M059J (cell line): ENCODE measurements at regions not wholly inside any gene's neighbourhood (a gene's known extent, or its start where the extent isn't known, plus 50 kb on each side); places are given as distances from the start of the nearest gene placed in this dataset.

Source experiments
- DNase-seq: peaks from one replicate; pipeline ENCODE4 v3.0.0-alpha.2; 2012; ENCODE audit warnings: low read depth

DNA sequence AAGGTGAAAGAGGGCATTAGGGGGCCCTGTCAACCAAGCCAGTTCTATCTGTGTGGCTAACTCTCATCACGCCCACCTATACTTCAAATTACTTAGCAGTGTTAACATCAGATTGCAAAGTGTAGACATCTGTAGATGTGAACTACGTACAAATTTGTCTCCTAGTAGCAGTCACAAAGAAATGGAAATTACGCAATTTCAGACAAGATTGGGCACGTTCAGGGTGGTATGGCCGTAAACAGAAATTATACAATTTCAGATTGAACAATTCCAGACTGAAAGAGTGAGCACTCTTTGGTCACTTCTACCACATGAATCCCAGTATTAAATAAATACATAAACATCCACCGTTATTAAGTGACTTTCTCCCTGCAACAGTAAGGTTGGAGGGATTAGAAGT is 592.7 kb upstream of the PSMD7 start:
- DNase-seq: no peak

DNA sequence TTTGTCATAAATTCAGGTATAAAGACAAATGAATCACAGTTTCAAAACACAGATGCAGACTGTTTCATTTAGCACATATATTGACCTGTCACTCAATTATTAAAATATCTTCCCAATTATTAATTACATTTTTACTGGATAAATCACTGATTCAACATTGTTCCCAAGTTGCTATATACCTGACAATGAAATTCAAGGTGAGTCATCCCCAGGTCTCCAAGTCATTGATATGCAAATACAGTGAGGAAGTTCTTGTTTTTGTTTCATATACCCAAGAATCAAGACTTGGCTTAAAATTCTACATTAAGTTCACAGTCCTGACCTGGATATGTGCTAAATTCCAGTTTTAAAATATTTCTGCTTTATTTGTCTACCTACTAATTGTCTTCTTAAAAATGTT is 599.3 kb upstream of the PSMD7 start:
- no peak for DNase-seq

DNA sequence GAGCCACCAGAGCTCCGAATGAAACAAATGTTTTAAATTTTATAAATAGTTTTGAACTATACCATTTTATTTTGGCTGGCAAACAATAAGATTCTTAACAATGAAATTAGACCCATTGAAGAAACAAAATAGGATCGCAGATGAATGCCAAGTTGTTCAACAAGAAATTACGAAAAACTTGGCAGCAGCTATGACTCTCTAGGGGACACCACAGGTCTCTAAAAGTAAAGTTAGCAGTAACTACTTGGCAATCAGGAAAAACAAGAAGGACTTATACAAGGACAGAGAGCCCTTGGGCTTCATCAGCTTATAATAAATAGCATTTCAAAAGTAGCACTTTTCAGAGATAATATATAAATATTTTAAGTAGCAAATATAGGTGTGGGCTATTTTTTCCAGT is 603.8 kb upstream of the PSMD7 start:
- no peak for DNase-seq

DNA sequence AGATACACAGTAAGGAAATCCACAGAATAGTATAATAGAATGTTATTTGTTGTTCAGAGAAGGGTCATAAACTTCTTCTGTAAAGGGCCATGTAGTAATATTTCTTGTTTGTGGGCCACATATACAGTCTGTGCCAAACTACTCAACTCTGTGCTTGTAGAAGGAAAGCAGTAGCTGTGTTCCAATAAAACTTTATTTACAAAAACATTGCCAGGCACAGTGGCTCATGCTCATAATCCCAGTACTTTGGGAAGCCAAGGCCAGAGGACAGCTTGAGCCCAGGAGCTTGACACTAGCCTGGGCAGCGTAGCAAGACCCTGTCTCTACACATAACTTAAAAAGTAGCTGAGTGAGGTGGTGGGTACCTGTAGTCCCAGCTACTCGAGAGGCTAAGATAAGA is 612.8 kb upstream of the PSMD7 start:
- no peak for DNase-seq

DNA sequence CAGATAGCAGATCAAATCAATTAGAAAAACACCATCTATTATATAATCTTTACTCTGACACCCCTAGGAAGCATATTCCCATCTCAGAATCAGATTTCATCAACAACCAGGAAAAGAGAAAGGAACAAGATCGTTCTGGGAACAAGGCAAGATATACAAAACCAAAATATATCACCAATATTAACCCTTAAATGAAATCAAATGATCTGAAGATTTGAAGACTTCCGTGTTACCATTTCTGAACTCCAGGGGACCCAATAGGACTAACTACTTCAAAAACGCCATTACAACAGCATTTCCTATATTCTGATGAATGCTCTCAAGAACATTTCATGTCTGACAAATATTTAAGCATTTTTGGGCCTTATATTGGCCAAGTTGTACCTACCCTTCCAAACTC is 624.2 kb upstream of the ZFHX3 start:
- DNase-seq: no peak

DNA sequence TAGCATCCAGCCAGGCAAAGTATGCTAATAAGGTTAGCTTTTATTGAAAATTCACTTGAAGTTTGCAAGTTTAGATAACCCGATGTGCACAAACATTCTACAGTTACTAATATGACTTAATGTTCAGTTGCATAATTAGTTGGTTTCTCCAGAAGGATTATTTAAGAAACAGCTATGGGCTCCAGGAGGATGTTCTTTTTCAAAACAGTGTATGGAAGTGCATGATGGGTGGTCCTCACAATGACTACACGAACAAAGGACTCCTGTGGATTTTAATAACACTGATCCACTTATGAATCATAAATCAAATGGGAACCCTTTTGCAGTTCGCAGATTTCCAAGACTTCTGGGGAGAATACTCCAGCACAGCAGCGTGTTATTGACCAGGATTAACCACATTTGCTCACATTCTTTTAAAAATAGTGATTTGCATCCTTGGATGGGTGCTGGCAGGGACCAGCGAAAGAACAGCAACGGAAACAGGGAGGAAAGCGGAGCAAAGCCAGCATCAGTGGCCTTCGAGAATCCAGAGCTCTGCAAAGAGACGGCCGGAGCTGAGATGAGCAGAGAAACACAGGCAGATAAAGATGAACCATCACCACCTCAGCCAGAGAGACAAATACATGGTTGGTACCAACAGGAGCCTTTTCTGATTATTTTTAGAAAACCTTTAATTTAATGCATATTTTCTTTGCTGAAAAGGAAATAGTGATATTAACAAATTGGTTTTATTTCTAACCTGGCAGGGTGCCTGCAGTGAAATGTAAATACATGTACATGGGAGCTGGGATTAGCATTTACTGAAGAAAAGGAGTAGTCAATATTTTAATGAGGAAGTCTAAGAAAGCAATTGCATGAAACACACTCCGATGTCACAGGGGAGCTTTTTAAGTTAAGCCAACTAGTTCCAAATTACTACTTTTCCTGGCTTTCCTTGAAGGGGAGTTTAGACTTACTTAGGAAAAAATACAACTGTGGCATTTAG is 623.2 kb upstream of the ZFHX3 start:
- no peak for DNase-seq

DNA sequence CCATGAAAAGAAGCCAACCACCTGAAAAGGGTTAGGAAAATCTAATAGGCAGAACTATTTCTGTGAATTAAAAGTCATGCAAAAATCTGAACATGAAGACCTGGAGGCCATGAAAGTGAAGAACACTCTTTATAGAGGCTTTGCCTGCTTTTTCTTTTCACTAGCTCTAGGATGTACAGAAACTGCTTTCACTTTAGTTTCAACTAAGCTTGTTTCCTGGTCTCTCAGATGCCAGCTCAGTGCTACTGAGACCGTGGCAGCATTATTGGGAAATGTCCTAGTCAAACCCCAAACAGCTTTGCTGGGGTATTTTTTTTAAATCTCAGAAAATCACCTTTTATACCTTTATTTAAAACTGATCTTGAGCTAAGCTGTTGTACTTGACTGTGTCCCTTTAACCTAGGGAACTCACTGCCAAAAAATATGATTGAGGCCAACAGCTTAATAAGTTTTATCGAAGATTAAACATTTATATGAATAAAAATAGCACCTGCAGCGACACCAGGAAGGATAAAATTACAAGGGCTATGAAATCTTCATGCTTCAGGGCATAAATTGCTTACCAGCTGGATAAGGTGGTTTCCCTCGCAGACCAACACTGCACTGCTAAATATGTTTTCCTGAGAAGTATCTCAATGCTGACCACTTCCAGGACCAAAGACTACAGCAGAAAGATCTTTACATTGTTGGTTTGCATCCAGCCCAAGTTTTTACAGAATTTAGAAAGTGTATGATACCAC is 621.8 kb upstream of the ZFHX3 start:
- DNase-seq: no peak

DNA sequence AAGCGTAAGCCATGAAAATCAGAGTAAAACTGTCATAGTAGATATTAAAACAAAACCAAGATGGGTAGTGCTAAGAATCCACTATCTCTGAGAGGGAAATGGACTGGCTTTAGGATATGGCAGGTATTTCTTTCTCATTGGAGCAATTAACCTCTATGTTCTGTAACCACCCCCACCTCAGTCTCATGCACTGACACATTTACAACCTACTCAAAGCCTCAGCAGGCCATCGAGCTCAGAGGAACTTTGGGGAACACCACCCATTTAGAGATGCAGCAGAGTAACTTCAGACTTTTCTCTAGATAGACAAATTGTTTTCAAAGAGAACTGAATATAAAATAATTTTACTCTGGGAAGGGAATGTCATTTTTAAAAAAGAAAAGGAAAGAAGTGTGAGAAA is 615.8 kb upstream of the ZFHX3 start:
- DNase-seq: no peak

DNA sequence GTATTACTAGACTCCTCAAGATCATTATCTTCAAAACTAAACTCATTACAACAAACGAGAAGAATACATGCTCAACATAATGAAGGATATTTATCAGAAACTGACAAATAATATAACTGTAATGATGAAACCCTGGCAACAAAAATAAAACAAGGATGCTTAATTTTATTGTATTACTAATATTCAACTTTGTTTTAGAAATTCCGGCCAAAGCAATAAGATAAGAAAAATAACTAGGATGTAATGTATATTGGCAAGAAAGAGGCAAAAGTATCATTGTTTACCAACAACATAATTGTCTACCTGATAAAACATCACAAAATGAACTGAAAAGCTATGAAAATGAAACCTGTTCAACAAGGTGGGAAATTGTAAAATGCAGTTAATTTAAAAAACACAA is 588.3 kb upstream of the ZFHX3 start:
- no peak for DNase-seq

DNA sequence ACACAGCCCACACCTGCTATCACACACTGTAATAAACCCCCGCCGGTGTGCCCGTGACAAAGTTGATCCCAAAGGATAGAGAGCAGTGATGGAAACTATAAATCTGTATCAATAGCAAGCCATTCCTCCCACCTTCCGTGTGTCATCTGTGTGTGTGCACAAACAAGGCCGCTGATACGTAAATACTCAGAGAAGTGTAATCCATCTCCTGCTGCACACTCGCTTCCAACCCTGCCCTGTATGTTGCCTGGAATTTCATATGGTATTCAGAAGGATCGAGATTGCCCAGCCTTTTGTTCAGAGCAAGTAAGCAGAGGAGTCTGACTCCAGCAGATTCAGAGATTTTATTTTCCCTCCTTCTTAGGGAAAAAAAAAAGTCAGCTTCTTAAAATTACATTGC is 581.1 kb upstream of the ZFHX3 start:
- no peak for DNase-seq

DNA sequence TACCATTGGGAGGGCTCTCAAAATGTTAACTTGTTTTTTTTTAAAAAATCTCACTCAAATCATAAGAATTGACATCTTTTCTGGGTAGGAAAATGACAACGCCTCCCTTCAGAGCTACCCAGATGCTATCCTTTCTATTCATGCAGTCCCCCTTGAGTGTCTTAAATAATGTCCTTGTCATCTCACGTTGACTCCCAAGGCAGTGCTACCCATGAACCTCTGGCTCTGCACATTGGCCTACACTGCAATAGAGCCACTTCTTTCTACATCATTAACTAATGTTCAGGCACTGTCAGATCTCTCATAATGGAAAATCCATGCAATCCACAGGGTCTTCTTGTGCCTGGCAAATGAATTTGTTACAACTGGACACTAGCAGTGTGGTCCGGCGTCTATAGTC is 569.8 kb upstream of the ZFHX3 start:
- DNase-seq: no peak

DNA sequence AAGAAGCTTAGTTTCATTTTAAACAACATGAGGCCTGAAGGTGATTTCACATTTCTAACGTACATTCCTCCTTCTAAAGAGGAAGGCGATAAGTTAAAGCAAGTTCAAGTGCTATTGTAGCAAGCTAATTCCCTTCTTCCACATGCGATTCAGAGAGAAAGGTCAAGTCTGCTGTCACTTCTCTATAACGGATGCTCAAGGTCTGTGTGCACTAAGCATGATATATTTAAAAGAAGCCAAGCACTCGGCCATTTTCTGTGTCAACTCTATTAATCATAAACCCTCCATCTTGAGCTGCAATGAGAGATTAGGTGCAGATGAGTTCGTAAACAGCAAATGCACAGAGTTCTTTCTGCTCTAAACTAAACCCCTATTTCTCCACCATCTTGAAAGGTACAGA is 568.8 kb upstream of the ZFHX3 start:
- DNase-seq: no peak

DNA sequence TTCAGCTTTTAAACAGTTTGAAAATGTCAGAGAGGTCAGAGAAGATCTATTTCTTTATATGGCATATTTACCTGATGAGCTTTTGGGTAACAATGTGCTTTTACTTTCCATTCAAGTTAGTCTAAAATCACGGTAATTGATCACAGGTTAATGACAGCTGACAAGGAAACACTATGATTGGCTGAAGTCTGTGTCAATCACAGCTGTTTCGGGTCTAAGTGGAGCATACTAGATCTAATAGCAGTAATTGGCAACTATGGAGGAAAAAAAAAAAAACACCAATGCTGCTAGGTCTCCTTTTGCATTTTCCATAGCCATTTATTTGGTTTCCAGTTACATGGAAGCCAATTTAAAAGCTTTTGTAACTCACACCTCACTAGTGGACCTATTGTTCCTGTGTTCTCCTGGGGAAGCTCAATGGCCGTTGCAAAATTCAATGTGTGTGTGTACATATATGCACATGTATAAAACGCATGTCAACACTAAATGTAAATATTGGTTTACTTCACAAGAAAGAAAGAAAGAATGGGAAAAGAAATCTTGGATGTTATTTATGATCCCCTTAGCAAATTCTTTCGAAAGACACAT is 568.3 kb upstream of the ZFHX3 start:
- DNase-seq: peak; percentile 36

DNA sequence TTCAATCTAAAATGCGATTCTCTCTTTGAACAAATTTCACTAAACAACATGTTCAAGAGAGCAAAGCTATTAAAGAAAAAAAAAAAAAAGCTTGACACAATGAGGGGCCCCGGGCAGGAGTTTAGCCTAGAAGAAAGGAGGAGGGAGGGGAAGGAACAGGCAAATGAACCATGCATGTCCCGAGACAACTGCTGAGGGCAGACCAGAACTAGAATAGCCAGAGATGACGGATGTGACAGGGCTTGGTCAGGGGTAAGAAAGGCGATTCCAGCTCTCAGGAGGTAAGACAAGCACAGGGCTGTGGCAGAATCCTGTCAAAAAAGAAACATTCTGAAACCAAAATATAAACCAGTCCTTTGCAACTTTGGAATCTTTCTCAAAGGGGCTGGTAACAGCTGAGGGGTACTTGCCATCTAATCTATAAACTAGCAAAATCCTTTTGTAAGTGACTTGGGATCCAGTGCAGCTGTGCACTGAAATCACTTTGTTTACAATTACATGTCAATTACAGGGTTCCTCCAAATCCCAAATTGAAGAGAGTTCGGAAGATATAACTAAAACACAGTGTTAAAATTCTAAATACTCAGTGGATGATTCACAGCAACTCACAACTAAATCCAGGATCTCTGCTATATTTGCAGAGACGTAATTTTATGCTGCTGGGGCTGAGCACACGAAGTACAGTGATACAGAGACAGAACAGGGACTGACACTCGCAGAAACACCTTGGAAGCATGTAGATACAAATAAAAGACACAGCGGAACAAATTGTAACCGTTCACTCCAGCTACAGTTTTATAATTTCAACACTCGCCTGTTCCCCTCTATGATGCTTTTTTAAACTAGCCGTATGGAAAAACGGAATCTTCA is 567.4 kb upstream of the ZFHX3 start:
- DNase-seq: no peak

DNA sequence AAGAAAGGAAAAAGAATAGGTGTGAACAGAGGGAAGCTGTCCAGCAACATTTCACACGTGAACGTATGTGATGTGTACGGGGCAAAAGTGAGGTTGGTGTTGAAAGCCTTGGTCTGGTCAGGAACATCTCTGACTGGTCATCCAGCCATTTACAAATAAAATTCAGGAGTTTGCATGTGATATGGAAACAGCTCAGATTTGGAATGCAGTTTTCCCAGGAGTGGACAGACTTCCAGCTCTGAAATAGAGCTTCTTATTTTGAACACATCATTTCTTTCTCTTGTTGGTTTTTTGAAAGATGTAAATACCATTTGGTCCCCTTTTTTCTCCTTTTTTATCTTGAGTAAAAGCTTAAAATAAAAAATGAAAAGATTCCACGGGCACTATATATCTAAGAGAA is 566.2 kb upstream of the ZFHX3 start:
- DNase-seq: no peak

DNA sequence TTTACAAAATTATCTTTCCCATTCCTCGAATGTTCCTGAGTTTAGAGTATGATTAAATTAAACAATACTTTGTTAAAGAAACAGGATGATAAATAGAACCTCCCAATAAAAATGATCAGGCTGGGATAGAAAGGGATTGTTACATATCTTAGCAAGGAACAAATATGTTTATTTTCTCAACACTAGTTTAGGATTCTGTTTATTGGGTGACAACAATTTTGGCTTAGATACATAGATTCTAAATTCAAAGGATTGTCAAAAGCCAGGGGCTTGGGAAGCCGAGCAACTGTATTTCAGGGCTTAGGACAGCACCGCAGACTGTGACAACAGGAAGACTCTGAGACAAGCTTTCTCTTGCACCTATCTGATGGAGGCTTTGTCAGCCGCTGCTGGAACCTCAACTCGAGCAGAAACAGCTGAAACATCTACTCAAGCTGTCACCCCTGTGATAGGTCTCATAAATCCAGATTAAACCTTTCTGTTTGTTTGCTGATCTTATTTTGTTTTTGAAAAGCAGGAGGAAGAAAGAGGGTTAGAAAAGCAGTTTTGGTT is 562.8 kb upstream of the ZFHX3 start:
- no peak for DNase-seq

DNA sequence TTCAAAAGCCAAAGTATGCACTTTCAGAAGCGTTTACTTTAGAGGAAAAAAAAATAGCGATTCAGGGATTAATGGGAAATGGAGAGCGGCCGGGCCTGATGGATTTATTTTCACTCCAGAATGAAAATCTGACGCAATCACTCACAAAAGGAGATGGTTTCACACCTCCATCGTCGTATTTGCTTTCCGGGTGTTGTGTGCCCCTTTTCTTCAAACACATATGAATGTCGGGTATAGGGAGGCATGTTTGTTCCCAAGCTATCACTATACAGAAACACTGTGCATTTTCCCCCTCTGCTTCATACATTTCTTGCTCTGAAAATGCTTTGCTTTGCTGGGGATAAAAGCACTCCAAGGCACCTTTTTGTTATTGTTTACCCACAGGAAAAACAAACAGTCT is 562.2 kb upstream of the ZFHX3 start:
- DNase-seq: no peak

DNA sequence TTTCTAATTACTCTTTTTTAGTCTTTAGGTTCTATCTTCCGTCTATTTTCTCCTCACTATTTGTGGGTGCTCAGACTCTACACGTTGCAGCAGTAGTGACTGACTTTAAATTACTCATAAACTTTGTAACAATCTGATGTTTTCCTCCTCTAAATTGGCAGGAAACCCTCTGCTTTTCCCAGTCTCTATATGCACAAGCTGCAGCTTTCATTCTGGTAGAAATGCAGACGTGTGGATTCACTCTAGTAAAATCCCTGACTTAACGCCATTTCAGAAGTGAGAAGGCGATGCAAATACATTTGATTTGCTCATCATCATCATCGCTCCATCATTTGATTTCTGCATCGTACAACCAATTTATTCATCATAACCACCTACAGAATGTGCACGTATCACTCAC is 561.0 kb upstream of the ZFHX3 start:
- DNase-seq: no peak

DNA sequence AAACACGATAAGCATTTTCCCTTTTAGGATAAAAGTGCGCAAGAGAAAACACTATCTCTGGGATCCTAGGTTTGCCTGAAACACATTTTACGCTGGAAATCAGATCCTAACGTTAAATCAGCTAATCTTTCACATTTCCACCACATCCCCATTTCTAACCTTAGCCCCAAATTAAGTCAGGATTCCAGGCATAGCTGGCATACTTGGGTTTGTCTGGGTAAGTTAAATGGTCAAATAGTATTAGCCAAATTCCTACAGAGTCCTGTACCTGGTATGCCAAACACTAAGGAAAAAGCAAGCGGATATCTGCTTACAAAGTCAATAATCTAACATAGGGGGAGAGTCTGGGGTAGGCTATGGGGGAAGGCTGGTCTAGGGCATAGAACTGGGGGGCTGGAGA is 557.4 kb upstream of the ZFHX3 start:
- peak; percentile 27 for DNase-seq

DNA sequence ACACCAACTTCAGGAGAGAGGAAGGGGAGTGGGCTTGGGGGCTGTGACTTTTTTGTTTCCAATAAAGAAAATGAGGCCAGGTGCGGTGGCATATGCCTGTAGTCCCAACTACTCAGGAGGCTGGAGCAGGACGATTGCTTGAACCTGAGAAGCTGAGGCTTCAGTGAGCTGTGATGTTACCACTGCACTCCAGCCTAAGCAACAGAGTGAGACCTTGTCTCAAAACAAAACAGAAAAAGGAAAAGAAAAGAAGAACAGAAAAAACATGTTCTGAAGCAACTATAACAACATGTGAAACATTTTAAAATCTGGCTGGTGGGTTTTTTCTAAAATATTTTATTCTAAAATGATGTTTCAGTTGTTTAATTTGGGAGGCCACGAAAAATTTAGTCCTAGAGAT is 554.0 kb upstream of the ZFHX3 start:
- DNase-seq: no peak

DNA sequence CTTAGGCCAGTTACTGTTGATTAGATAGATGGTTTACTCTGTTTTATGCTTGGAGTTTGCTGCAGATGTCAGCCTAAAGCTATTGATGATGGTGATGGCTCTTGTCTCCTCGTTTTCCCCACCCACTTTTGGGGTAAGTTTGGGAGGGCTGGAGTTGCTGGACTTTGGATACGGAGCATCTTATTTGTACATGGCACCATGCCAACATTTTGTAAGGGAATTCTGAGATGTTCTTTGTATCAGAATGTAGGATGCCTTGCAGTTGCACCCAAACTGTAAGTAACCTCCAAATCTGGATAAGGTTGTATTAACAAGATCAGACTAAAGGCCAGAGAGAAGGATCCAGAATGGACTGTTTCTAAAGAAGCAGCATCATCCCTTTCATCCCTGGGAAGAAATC is 551.9 kb upstream of the ZFHX3 start:
- DNase-seq: no peak

DNA sequence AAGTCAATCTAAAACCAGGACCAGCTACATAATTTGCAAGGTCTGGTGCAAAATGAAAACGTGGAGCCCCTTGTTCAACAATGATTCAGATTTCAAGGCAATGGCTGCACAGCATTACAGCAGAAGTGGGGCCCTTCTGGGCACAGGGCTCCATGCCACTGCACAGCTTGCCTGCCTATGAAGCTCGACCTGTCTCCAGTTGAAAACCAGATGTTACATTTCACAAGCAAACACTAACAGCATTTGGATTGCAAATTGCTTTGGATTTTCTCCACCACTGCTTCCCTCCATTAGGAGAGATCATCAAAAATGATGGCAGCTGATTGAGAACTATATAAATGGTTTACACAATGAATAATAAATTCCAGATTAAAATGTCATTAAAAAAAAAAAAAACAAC is 551.4 kb upstream of the ZFHX3 start:
- DNase-seq: no peak
